ENCODE measurements at regions not wholly inside any gene's neighbourhood (a gene's known extent, or its start where the extent isn't known, plus 50 kb on each side); places are given as distances from the start of the nearest gene placed in this dataset.
"Not testable (repeated sequence)": the region's sequence is repeated elsewhere in the genome, so short reads cannot be mapped to it uniquely, and the experiment has no call there.

GRCh38 chr13:43968943-43969690, 89.4 kb downstream of the LACC1 start:
- H3K4me1 ChIP-seq (ENCODE audit: control insufficient read depth in 3 of 3, insufficient read depth in 3 of 3, low read length in 3 of 3); H3K9me3 ChIP-seq (ENCODE audit: control insufficient read depth in 3 of 3, low read length in 3 of 3); H3K27ac ChIP-seq (ENCODE audit: low read depth, low read length); H3K36me3 ChIP-seq (ENCODE audit: control insufficient read depth in 3 of 3, insufficient read depth in 3 of 3, low read length in 3 of 3); H3K9ac ChIP-seq (ENCODE audit: low read depth in 1 of 3, low read length in 3 of 3); H3K27me3 ChIP-seq (ENCODE audit: control insufficient read depth in 3 of 3, insufficient read depth in 3 of 3, low read length in 3 of 3); H3K4me3 ChIP-seq (ENCODE audit: low read length in 3 of 3): not testable (repeated sequence)

- H3K27me3 ChIP-seq (ENCODE audit: control insufficient read depth in 3 of 3, insufficient read depth in 3 of 3, low read length in 3 of 3); H3K4me3 ChIP-seq (ENCODE audit: low read length in 3 of 3); H3K36me3 ChIP-seq (ENCODE audit: control insufficient read depth in 3 of 3, insufficient read depth in 3 of 3, low read length in 3 of 3); H3K27ac ChIP-seq (ENCODE audit: low read depth, low read length); H3K9me3 ChIP-seq (ENCODE audit: control insufficient read depth in 3 of 3, low read length in 3 of 3); H3K4me1 ChIP-seq (ENCODE audit: control insufficient read depth in 3 of 3, insufficient read depth in 3 of 3, low read length in 3 of 3); H3K9ac ChIP-seq (ENCODE audit: low read depth in 1 of 3, low read length in 3 of 3): not testable (repeated sequence)
These were observed 90.2 kb downstream of the LACC1 start for GRCh38 chr13:43969919-43970318.

GRCh38 chr13:43970520-43971242, 91.0 kb downstream of the LACC1 start:
- not testable (repeated sequence) for H3K9me3 ChIP-seq (ENCODE audit: control insufficient read depth in 3 of 3, low read length in 3 of 3); H3K36me3 ChIP-seq (ENCODE audit: control insufficient read depth in 3 of 3, insufficient read depth in 3 of 3, low read length in 3 of 3); H3K4me3 ChIP-seq (ENCODE audit: low read length in 3 of 3); H3K9ac ChIP-seq (ENCODE audit: low read depth in 1 of 3, low read length in 3 of 3); H3K27me3 ChIP-seq (ENCODE audit: control insufficient read depth in 3 of 3, insufficient read depth in 3 of 3, low read length in 3 of 3); H3K27ac ChIP-seq (ENCODE audit: low read depth, low read length); H3K4me1 ChIP-seq (ENCODE audit: control insufficient read depth in 3 of 3, insufficient read depth in 3 of 3, low read length in 3 of 3)

- not testable (repeated sequence) for H3K27ac ChIP-seq (ENCODE audit: low read depth, low read length); H3K9me3 ChIP-seq (ENCODE audit: control insufficient read depth in 3 of 3, low read length in 3 of 3); H3K36me3 ChIP-seq (ENCODE audit: control insufficient read depth in 3 of 3, insufficient read depth in 3 of 3, low read length in 3 of 3); H3K27me3 ChIP-seq (ENCODE audit: control insufficient read depth in 3 of 3, insufficient read depth in 3 of 3, low read length in 3 of 3); H3K9ac ChIP-seq (ENCODE audit: low read depth in 1 of 3, low read length in 3 of 3); H3K4me3 ChIP-seq (ENCODE audit: low read length in 3 of 3); H3K4me1 ChIP-seq (ENCODE audit: control insufficient read depth in 3 of 3, insufficient read depth in 3 of 3, low read length in 3 of 3)
These were observed 91.6 kb downstream of the LACC1 start for GRCh38 chr13:43971324-43971723.

DNA sequence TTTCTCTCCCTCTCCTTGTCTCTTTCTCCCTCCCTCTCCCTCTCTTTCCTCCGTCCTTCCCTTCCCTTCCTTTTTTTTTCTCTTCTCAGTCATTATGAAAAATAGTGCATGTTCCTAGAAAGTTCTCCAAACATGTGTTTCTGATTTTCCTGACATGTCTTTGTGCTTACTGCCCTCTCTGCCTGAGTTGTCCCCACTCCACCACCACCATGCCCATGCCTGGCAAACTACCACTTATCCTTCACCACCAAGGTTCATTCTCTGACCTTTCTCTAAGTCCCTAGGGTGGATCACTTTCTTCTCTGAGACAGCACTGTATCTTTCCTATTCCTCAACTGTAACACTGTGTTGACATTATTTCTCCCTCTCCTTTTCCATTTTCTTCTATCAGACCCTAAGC, 98.2 kb downstream of the LACC1 start:
- peaks cover 3 to 4% (median 3%) of the 10 kb centered on the region in 3 donors for H3K4me1 ChIP-seq (ENCODE audit: control insufficient read depth in 3 of 3, insufficient read depth in 3 of 3, low read length in 3 of 3)
- peaks cover 0 to 3% (median 0%) of the 10 kb centered on the region in 3 donors for H3K27me3 ChIP-seq (ENCODE audit: control insufficient read depth in 3 of 3, insufficient read depth in 3 of 3, low read length in 3 of 3)
- no peak overlapping the region for H3K4me3 ChIP-seq (ENCODE audit: low read length in 3 of 3)
- H3K9ac ChIP-seq (ENCODE audit: low read depth in 1 of 3, low read length in 3 of 3): no peak overlapping the region
- H3K9me3 ChIP-seq (ENCODE audit: control insufficient read depth in 3 of 3, low read length in 3 of 3): no peaks in the 10 kb centered on the region
- H3K27ac ChIP-seq (ENCODE audit: low read depth, low read length): no peak overlapping the region
- no peaks in the 10 kb centered on the region for H3K36me3 ChIP-seq (ENCODE audit: control insufficient read depth in 3 of 3, insufficient read depth in 3 of 3, low read length in 3 of 3)

DNA sequence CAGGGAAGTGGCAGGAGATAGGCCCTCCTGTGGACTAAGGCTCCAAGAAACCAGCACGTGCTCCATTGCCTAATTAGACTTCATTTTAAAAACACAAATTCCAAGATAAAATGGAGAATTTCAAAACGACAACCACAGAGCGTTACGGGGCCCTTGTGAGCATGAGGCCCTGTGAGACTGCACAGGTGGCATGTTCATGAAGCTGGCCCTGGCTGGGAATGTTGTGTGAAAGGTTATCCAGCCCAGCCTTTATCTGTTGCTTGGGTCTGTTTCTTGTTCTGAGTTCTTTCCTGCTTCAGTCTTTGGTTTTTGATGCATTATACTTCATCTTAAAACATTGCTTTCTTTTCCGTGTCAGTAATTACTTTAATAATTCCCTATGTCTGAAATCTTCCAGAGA, 99.0 kb downstream of the LACC1 start:
- H3K27ac ChIP-seq (ENCODE audit: low read depth, low read length): no peak overlapping the region
- H3K9me3 ChIP-seq (ENCODE audit: control insufficient read depth in 3 of 3, low read length in 3 of 3): no peaks in the 10 kb centered on the region
- peaks cover 3 to 4% (median 3%) of the 10 kb centered on the region in 3 donors for H3K4me1 ChIP-seq (ENCODE audit: control insufficient read depth in 3 of 3, insufficient read depth in 3 of 3, low read length in 3 of 3)
- no peak overlapping the region for H3K4me3 ChIP-seq (ENCODE audit: low read length in 3 of 3)
- H3K36me3 ChIP-seq (ENCODE audit: control insufficient read depth in 3 of 3, insufficient read depth in 3 of 3, low read length in 3 of 3): no peaks in the 10 kb centered on the region
- H3K9ac ChIP-seq (ENCODE audit: low read depth in 1 of 3, low read length in 3 of 3): no peak overlapping the region
- H3K27me3 ChIP-seq (ENCODE audit: control insufficient read depth in 3 of 3, insufficient read depth in 3 of 3, low read length in 3 of 3): peaks cover 0 to 3% (median 0%) of the 10 kb centered on the region in 3 donors

- no peaks in the 10 kb centered on the region for H3K36me3 ChIP-seq (ENCODE audit: control insufficient read depth in 3 of 3, insufficient read depth in 3 of 3, low read length in 3 of 3)
- no peak overlapping the region for H3K4me3 ChIP-seq (ENCODE audit: low read length in 3 of 3)
- H3K27ac ChIP-seq (ENCODE audit: low read depth, low read length): no peak overlapping the region
- H3K9ac ChIP-seq (ENCODE audit: low read depth in 1 of 3, low read length in 3 of 3): no peak overlapping the region
- peaks cover 0 to 3% (median 0%) of the 10 kb centered on the region in 3 donors for H3K27me3 ChIP-seq (ENCODE audit: control insufficient read depth in 3 of 3, insufficient read depth in 3 of 3, low read length in 3 of 3)
- no peaks in the 10 kb centered on the region for H3K9me3 ChIP-seq (ENCODE audit: control insufficient read depth in 3 of 3, low read length in 3 of 3)
- peaks cover 3 to 4% (median 3%) of the 10 kb centered on the region in 3 donors for H3K4me1 ChIP-seq (ENCODE audit: control insufficient read depth in 3 of 3, insufficient read depth in 3 of 3, low read length in 3 of 3)
These were observed 99.8 kb downstream of the LACC1 start for GRCh38 chr13:43979492-43979891.

- H3K4me1 ChIP-seq (ENCODE audit: control insufficient read depth in 3 of 3, insufficient read depth in 3 of 3, low read length in 3 of 3): peaks cover 3 to 4% (median 3%) of the 10 kb centered on the region in 3 donors
- H3K9ac ChIP-seq (ENCODE audit: low read depth in 1 of 3, low read length in 3 of 3): no peak overlapping the region
- no peaks in the 10 kb centered on the region for H3K9me3 ChIP-seq (ENCODE audit: control insufficient read depth in 3 of 3, low read length in 3 of 3)
- H3K36me3 ChIP-seq (ENCODE audit: control insufficient read depth in 3 of 3, insufficient read depth in 3 of 3, low read length in 3 of 3): no peaks in the 10 kb centered on the region
- no peak overlapping the region for H3K4me3 ChIP-seq (ENCODE audit: low read length in 3 of 3)
- peaks cover 0 to 3% (median 0%) of the 10 kb centered on the region in 3 donors for H3K27me3 ChIP-seq (ENCODE audit: control insufficient read depth in 3 of 3, insufficient read depth in 3 of 3, low read length in 3 of 3)
- H3K27ac ChIP-seq (ENCODE audit: low read depth, low read length): no peak overlapping the region
These were observed 100.9 kb downstream of the LACC1 start for GRCh38 chr13:43980587-43980986.

GRCh38 chr13:43981091-43981490, 101.4 kb downstream of the LACC1 start:
- no peaks in the 10 kb centered on the region for H3K36me3 ChIP-seq (ENCODE audit: control insufficient read depth in 3 of 3, insufficient read depth in 3 of 3, low read length in 3 of 3)
- H3K9ac ChIP-seq (ENCODE audit: low read depth in 1 of 3, low read length in 3 of 3): no peak overlapping the region
- H3K9me3 ChIP-seq (ENCODE audit: control insufficient read depth in 3 of 3, low read length in 3 of 3): no peaks in the 10 kb centered on the region
- H3K27ac ChIP-seq (ENCODE audit: low read depth, low read length): no peak overlapping the region
- H3K27me3 ChIP-seq (ENCODE audit: control insufficient read depth in 3 of 3, insufficient read depth in 3 of 3, low read length in 3 of 3): peaks cover 0 to 3% (median 0%) of the 10 kb centered on the region in 3 donors
- no peak overlapping the region for H3K4me3 ChIP-seq (ENCODE audit: low read length in 3 of 3)
- H3K4me1 ChIP-seq (ENCODE audit: control insufficient read depth in 3 of 3, insufficient read depth in 3 of 3, low read length in 3 of 3): peaks cover 3 to 4% (median 3%) of the 10 kb centered on the region in 3 donors

GRCh38 chr13:43981512-43982301, 102.0 kb downstream of the LACC1 start:
- no peaks in the 10 kb centered on the region for H3K27me3 ChIP-seq (ENCODE audit: control insufficient read depth in 3 of 3, insufficient read depth in 3 of 3, low read length in 3 of 3)
- no peak overlapping the region for H3K4me3 ChIP-seq (ENCODE audit: low read length in 3 of 3)
- no peak overlapping the region for H3K27ac ChIP-seq (ENCODE audit: low read depth, low read length)
- H3K9ac ChIP-seq (ENCODE audit: low read depth in 1 of 3, low read length in 3 of 3): no peak overlapping the region
- no peaks in the 10 kb centered on the region for H3K36me3 ChIP-seq (ENCODE audit: control insufficient read depth in 3 of 3, insufficient read depth in 3 of 3, low read length in 3 of 3)
- H3K9me3 ChIP-seq (ENCODE audit: control insufficient read depth in 3 of 3, low read length in 3 of 3): no peaks in the 10 kb centered on the region
- peaks cover 3 to 4% (median 3%) of the 10 kb centered on the region in 3 donors for H3K4me1 ChIP-seq (ENCODE audit: control insufficient read depth in 3 of 3, insufficient read depth in 3 of 3, low read length in 3 of 3)
